Motor neuron (in vitro differentiated cells): ENCODE measurements at regions not wholly inside any gene's neighbourhood (a gene's known extent, or its start where the extent isn't known, plus 50 kb on each side); places are given as distances from the start of the nearest gene placed in this dataset.
"Not testable (repeated sequence)": the region's sequence is repeated elsewhere in the genome, so short reads cannot be mapped to it uniquely, and the experiment has no call there.

Experiments
- ATAC-seq, 8 experiments: fragments of 200-7000 bp; cut with Tn5 transposase; replicated peaks in 6 of 8; 2 replicates each; pipeline ENCODE4 v1.8.0; 2021; ENCODE audit warnings: mild to moderate bottlenecking in 8 of 8, moderate library complexity in 8 of 8
- H3K27ac ChIP-seq, 2 donors: fragments of 250-450 bp; sonication (Bioruptor Pico); 2 replicates each; pipeline ENCODE4 v1.9.0; 2021; ENCODE audit warnings: antibody characterized with exemption in 2 of 2, mild to moderate bottlenecking in 2 of 2, moderate library complexity in 1 of 2
- H3K4me1 ChIP-seq, 2 donors: fragments of 250-450 bp; sonication (Bioruptor Pico); replicated peaks in 1 of 2; 2 replicates each; pipeline ENCODE4 v1.6.1; 2021; ENCODE audit warnings: antibody characterized with exemption in 2 of 2, mild to moderate bottlenecking in 2 of 2, moderate library complexity in 1 of 2
- H3K4me3 ChIP-seq, 5 donors: fragments of 250-450 bp; sonication (Bioruptor Pico); 2 replicates each; pipeline ENCODE4 v1.9.0; 2021; ENCODE audit warnings: antibody characterized with exemption in 5 of 5, mild to moderate bottlenecking in 5 of 5, moderate library complexity in 4 of 5
- WGBS, 10 experiments: fragments of 450-650 bp; shearing (Covaris generic); methylation state at CpG; one replicate each; pipeline ENCODE4 v1.0.0; 2022; 5-methylcytosine and 5-hydroxymethylcytosine counted together
- in situ Hi-C, 9 experiments: fragments of 400-800 bp; cut with MboI; loops; one replicate each; pipeline ENCODE4 v1.15.0; 2021; ENCODE audit warnings: low sequenced_read_pairs in 9 of 9, low pct_unique_long_range_greater_than_20kb in 2 of 9; ENCODE audit not compliant: unreplicated experiment in 9 of 9

DNA sequence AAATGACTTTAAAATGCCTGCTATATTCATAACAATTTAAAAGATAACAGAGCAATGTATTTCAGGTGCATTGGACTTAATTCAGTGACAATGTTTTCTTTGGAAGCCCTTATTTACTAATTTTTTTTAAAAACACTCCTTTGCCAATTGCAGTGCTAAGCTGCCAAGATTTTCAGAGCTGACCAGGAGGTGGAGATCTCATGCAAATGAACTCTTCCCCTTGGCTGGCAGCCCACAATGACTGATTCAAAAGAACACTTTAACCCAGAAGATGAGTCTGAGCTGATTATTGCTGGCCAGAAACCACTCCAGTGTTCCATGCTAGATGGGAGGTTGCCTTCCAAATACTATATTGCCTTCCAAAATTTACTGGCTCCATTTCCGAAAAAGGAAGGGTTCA, 128.3 kb upstream of the CCNH start:
- WGBS, 10 experiments: 0 to 43% (median 16%) methylated on average over 1 of the region's 1 CpG; no CpG with 5 or more reads in 4 of the 10 experiments
- H3K27ac ChIP-seq: no peak overlapping the region
- in situ Hi-C loops: no loop called here
- ATAC-seq: peak; percentile 77 to 93 (median 86)
- H3K4me1 ChIP-seq: peaks cover 10 to 24% of the 10 kb centered on the region in 2 donors
- no peak overlapping the region for H3K4me3 ChIP-seq

DNA sequence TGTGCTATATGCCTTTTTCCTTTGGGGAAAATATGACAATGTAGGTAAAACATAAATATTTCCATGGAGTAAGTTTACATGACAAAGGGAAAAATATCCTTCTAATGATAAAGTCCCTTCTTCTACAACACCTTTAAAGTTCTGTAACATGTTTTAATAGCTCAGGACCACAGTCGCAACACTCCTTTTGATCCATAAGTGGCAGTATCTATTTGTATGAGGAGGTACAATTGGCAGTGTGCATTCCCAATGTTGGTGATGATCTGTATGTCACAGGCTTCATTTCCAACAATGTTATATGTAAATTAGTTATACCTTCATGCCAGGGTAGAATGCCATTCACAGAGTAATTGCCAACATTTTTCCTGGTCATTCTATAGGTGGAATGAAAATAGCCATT, 127.1 kb upstream of the CCNH start:
- WGBS, 10 experiments: 86 to 100% (median 100%) methylated on average over 1 of the region's 1 CpG; no CpG with 5 or more reads in 5 of the 10 experiments
- Histone ChIP-seq H3K4me1 (peaks cover 10 to 20% of the 10 kb centered on the region in 2 donors), H3K27ac (no peak overlapping the region), H3K4me3 (no peak overlapping the region)
- in situ Hi-C loops: no loop called here
- ATAC-seq: no peak

DNA sequence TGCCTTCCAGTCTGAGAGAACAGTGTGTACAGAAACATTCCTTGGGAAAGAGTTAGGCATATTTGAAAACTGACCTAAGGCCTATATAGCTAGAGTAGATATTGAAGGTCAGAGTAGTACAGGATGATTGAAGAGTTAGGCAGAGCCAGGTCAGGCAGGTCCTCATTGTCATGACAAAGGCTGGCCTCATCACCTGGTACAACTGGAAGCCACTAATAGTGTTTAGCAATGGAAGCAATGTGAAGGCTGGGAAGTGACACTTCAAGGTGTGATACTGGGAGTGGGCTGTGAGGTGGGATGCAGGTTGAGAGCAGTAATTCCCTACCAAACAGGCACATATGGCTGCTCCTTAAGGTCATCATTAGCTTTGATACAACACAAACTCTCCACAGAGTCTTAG, 123.6 kb upstream of the CCNH start:
- Histone ChIP-seq H3K27ac (no peak overlapping the region), H3K4me1 (peaks cover 5 to 9% of the 10 kb centered on the region in 2 donors), H3K4me3 (no peak overlapping the region)
- no peak for ATAC-seq
- in situ Hi-C loops: no loop called here

DNA sequence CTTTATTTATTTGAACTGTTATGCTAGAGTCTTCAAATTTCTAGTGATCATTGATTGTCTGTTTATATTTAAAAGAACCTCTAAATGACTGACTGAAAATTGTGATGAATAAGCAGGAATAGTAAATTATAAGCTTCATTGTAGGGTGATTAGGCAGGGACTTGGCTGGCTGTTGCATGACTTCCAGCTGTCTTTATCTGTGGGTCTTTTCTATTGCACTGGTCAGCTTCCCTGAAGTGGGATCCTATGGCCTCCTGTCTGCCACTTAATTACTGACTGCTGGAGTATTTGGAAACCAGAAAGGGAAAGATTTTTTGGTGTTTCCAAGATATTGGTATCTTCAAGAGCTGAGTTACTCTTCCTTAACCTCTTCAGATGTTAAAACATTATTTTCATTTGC, 123.0 kb upstream of the CCNH start:
- Histone ChIP-seq H3K27ac (no peak overlapping the region), H3K4me3 (no peak overlapping the region), H3K4me1 (peaks cover 2% of the 10 kb centered on the region in 2 donors)
- in situ Hi-C loops: no loop called here
- ATAC-seq: no peak

DNA sequence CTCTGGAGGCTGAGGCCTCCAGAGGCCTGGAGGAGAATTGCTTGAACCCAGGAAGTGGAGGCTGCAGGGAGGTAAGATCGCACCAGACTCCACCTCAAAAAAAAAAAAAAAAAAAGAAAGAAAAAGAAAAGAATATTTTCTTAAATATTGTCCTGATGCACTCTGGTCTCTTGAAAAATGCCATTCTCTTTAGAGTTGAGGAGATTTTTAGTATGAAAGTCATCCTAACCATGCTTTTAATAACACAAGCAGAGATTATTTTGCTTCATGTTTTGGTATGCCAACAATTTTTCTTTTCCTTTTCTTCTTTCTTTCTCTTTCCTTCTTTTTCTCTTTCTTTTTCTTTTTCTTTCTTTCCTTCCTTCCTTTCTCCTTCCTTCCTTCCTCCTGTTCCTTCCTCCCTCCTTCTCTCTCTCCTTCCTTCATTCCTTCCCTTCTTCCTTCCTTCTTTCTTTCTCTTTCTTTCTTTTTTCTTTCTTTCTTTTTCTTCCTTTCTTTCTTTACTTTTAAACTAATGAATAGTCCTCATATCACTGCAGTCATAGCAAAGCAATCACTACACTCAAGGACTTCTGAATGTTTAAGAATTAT, 116.9 kb upstream of the CCNH start:
- H3K27ac ChIP-seq: no peak overlapping the region
- no peaks in the 10 kb centered on the region for H3K4me1 ChIP-seq
- no peak overlapping the region for H3K4me3 ChIP-seq
- in situ Hi-C loops: no loop called here
- WGBS, 10 experiments: 33 to 100% (median 100%) methylated on average over 1 of the region's 1 CpG; no CpG with 5 or more reads in 1 of the 10 experiments
- no peak for ATAC-seq

DNA sequence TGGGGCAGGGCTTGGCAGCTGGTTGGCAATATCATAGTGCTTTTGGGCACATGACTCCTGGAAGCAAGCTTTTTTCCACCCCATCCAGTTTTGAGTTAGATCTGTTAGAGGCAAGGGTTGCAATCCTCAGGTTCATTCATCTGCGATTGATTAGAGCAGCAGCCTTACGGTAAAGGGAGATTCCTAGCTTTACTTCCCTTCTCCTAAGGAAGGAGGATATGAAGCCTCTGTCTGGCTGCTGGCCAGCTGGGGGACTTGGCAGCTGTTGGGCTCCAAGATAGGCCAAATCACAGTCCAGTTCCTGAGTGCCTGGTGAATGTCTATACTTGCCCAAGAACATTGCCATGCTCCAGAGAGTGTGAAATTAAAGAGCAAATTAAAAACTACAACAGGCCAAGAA, 113.4 kb upstream of the CCNH start:
- no peak overlapping the region for H3K27ac ChIP-seq
- in situ Hi-C loops: no loop called here
- 30 to 80% (median 55%) methylated on average over 1 to 2 of the region's 2 CpGs; no CpG with 5 or more reads in 4 of the 10 experiments for WGBS, 10 experiments
- no peak overlapping the region for H3K4me3 ChIP-seq
- no peaks in the 10 kb centered on the region for H3K4me1 ChIP-seq
- ATAC-seq: no peak

DNA sequence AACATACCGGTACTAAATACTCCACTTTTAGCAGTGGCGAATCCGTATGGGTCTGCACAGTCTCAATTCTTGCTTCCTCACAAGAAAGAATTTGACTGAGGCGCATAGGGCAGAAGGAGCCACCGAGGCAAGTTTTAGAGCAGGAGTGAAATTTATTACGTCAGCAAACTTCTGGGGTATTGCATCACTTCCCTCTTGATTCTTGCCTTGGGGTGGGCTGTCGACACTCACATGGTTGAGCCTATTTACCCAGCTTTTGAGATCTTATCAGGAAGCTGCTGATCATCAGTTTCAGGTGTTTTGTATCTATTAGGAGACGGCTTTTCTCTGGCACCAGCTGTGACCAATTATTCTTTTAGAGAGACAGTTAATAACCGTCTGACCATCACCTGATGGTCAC, 111.5 kb upstream of the CCNH start:
- H3K4me3 ChIP-seq: no peak overlapping the region
- ATAC-seq: peak in 1 of 8 experiments; percentile 23
- H3K4me1 ChIP-seq: no peaks in the 10 kb centered on the region
- in situ Hi-C loops: no loop called here
- WGBS, 10 experiments: 0 to 91% (median 86%) methylated on average over 1 to 9 of the region's 9 CpGs; no CpG with 5 or more reads in 1 of the 10 experiments
- no peak overlapping the region for H3K27ac ChIP-seq

DNA sequence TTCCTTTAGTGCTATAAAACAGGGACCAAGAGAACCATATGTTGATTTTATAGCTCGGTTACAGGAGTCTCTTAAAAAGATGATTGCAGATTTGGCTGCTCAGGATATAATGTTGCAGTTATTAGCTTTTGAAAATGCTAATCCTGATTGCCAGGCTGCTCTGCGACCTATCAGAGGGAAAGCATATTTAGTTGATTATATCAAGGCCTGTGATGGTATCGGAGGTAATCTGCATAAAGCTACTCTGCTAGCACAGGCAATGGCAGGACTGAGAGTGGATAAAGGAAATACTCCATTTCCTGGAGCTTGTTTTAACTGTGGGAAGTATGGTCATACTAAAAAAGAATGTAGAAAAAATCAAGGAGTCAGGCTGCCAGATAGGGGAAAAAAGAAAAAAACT, 99.0 kb upstream of the CCNH start:
- 0 to 80% (median 54%) methylated on average over 1 of the region's 3 CpGs; no CpG with 5 or more reads in 6 of the 10 experiments for WGBS, 10 experiments
- in situ Hi-C loops, ATAC-seq, H3K4me3 ChIP-seq, H3K4me1 ChIP-seq, H3K27ac ChIP-seq: not testable (repeated sequence)

DNA sequence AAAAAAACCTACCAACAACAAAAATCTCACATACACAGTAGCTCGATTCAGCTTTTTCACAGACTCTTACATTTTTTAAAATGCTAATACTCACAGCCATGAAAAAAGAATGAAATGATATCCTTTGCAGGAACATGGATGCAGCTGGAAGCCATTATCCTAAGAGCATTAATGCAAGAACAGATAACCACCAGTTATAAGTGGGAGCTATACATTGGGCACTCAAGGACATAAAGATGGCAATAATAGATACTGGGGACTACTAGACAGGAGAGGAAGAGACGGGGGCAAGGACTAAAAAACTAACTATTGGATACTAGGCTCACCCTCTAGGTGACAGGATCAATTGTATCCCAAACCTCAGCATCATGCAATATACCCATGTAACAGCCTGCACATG, 90.3 kb upstream of the CCNH start:
- ATAC-seq: no peak
- Histone ChIP-seq H3K4me3 (no peak overlapping the region), H3K27ac (no peak overlapping the region), H3K4me1 (no peaks in the 10 kb centered on the region)
- in situ Hi-C loops: no loop called here
- 0 to 92% (median 60%) methylated on average over 1 to 2 of the region's 2 CpGs for WGBS, 10 experiments

DNA sequence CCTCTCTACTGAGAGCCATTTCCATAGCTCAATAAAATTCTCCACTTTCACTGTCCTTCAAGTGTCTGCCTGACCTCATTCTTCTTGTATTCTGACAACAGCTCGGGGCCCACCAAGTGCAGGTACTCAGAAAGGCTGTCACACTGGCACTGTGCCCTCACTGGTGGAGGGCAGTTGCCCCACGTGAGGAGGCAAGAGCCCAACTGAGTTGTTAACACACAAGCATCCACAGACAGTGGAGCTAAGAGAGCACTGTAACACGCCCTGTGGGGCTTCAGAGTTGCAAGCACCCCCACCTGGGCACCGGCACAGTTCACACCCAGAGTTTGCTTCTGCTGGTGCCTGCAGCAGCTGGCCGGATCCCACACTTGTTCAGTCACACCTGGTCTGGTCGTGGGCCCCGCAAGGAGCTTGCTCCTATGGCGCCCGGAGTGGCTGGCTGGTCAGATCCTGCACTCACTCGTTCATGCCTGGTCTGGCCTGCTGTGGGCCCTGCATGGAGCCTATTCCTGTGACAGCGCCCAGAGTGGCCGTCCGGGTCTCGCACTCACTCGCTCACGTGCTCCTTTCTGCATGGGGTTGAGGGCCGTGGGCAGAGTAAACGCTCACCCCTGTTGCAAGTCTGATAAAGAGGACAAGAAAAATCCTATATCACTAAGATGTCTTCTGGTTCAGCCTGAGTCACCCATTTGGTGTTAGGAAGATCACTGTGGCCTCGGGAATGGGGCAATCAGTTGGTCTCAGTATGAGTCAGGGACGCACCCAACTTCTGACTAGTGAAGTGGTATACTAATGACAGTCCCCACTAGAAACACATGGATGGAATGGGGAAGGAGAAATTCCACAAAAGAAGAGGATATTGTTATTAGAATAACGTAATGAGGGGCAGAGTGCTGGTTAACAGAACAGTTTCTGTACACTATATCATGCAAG, 87.0 kb upstream of the CCNH start:
- WGBS, 10 experiments: 0 to 100% (median 81%) methylated on average over 1 to 9 of the region's 21 CpGs; no CpG with 5 or more reads in 1 of the 10 experiments
- Histone ChIP-seq H3K4me3 (no peak overlapping the region), H3K4me1 (no peaks in the 10 kb centered on the region), H3K27ac (no peak overlapping the region)
- peak in 2 of 8 experiments; percentile 73 to 92 for ATAC-seq
- in situ Hi-C loops: no loop called here
